A549 (cell line): ENCODE measurements at regions not wholly inside any gene's neighbourhood (a gene's known extent, or its start where the extent isn't known, plus 50 kb on each side); places are given as distances from the start of the nearest gene placed in this dataset.
"Not testable (repeated sequence)": the region's sequence is repeated elsewhere in the genome, so short reads cannot be mapped to it uniquely, and the experiment has no call there.

Experiments used
- ATAC-seq, 2 experiments: fragments of 200-7000 bp in 1 of 2; fragments of >200 bp in 1 of 2; cut with Nextera tagmentation in 1 of 2; cut with Tn5 transposase in 1 of 2; 3 replicates each; pipeline versions ENCODE4 v1.8.0 to v1.9.1; 2018 to 2020; ENCODE audit warnings: mild to moderate bottlenecking in 1 of 2, moderate library complexity in 1 of 2
- CTCF ChIA-PET: fragments of 300-600 bp; sonication (Branson Sonifier 250); formaldehyde crosslinking; extraction: SDS; loops from one replicate; lab custom pipeline; 2021; ENCODE audit warnings: antibody characterized with exemption, inconsistent platforms; lab: Yijun Ruan, JAX
- POLR2A ChIA-PET: fragments of 350-600 bp; formaldehyde crosslinking; extraction: SDS; loops from one replicate; lab custom pipeline; 2021; ENCODE audit warnings: antibody characterized with exemption, inconsistent platforms; lab: Yijun Ruan, JAX
- DNase-seq, 2 experiments: peaks; one replicate each; pipeline versions ENCODE4 v3.0.0 to v3.0.0-alpha.2; 2011 to 2016; ENCODE audit warnings: low read depth in 1 of 2, low spot score in 1 of 2
- FAIRE-seq: peaks from 2 replicates; lab custom pipeline; 2011; peaks lifted over from hg19 to GRCh38; lab: Jason Lieb, UNC
- H3K27ac ChIP-seq, 2 experiments: fragments of >200 bp; sonication (Bioruptor Twin); formaldehyde crosslinking; 3 replicates each; pipeline ENCODE4 v1.5.1; 2016 to 2017
- H3K4me1 ChIP-seq: fragments of >200 bp; sonication (Bioruptor Twin); formaldehyde crosslinking; 3 replicates; pipeline ENCODE4 v1.6.1; 2016
- H3K4me2 ChIP-seq: fragments of >200 bp; sonication (Bioruptor Twin); formaldehyde crosslinking; 3 replicates; pipeline ENCODE4 v1.6.1; 2016
- H3K4me3 ChIP-seq: fragments of >200 bp; sonication (Bioruptor Twin); formaldehyde crosslinking; 3 replicates; pipeline ENCODE4 v1.5.1; 2016
- H3K9me3 ChIP-seq: fragments of >200 bp; sonication (Bioruptor Twin); formaldehyde crosslinking; 3 replicates; pipeline ENCODE4 v1.6.1; 2016
- CBX8 ChIP-seq: fragments of 200-600 bp; sonication (generic); IDR thresholded peaks from 2 replicates; pipeline ENCODE4 v1.6.1; 2016
- CEBPB ChIP-seq, 2 experiments: fragments of >200 bp in 1 of 2; sonication (Bioruptor Twin) in 1 of 2; formaldehyde crosslinking in 1 of 2; IDR thresholded peaks; 2 replicates each; pipeline ENCODE4 v1.6.1; 2012 to 2016
- E2F6 ChIP-seq: IDR thresholded peaks from 2 replicates; pipeline ENCODE4 v1.6.1; 2012; ENCODE audit warnings: low read depth, borderline replicate concordance
- EHMT2 ChIP-seq: fragments of 200-600 bp; sonication (generic); IDR thresholded peaks from 2 replicates; pipeline ENCODE4 v1.6.1; 2016; ENCODE audit warnings: antibody characterized with exemption, low read depth, mild to moderate bottlenecking, moderate library complexity
- EP300 ChIP-seq, 2 experiments: fragments of >200 bp; sonication (Bioruptor Twin); formaldehyde crosslinking; IDR thresholded peaks; 2 replicates in 1 of 2; 3 replicates in 1 of 2; pipeline ENCODE4 v1.6.1; 2016 to 2017
- FOSL2 ChIP-seq, 2 experiments: fragments of 450-650 bp in 1 of 2; fragments of >200 bp in 1 of 2; sonication (Bioruptor Twin) in 1 of 2; formaldehyde crosslinking; IDR thresholded peaks; 2 replicates each; pipeline versions ENCODE4 v1.5.0 to v1.6.1; 2016 to 2020; ENCODE audit warnings: mild to moderate bottlenecking in 1 of 2, moderate library complexity in 1 of 2
- HEYL ChIP-seq: fragments of 250-450 bp; sonication (Bioruptor Pico); IDR thresholded peaks from 2 replicates; pipeline ENCODE4 v1.8.0; 2021; ENCODE audit warnings: mild to moderate bottlenecking, moderate library complexity
- HMGXB4 ChIP-seq: fragments of 250-450 bp; sonication (Bioruptor Pico); IDR thresholded peaks from 2 replicates; pipeline ENCODE4 v1.5.0; 2021; ENCODE audit warnings: mild to moderate bottlenecking, moderate library complexity, borderline replicate concordance
- HOXA7 ChIP-seq: fragments of 250-450 bp; sonication (Bioruptor Pico); IDR thresholded peaks from 2 replicates; pipeline ENCODE4 v1.5.0; 2020; ENCODE audit warnings: mild to moderate bottlenecking, moderate library complexity
- HOXB13 ChIP-seq: fragments of 250-450 bp; sonication (Bioruptor Pico); IDR thresholded peaks from 2 replicates; pipeline ENCODE4 v1.5.0; 2020; ENCODE audit warnings: low read depth, mild to moderate bottlenecking, moderate library complexity
- HOXB5 ChIP-seq: fragments of 250-450 bp; sonication (Bioruptor Pico); IDR thresholded peaks from 2 replicates; pipeline ENCODE4 v1.5.0; 2020; ENCODE audit warnings: mild to moderate bottlenecking, moderate library complexity
- KDM1A ChIP-seq: fragments of 200-600 bp; sonication (generic); IDR thresholded peaks from 2 replicates; pipeline ENCODE4 v1.6.1; 2016; ENCODE audit warnings: low read depth, mild to moderate bottlenecking
- KDM5A ChIP-seq: fragments of 200-600 bp; sonication (generic); IDR thresholded peaks from 2 replicates; pipeline ENCODE4 v1.6.1; 2016; ENCODE audit warnings: antibody characterized with exemption, mild to moderate bottlenecking
- MAFK ChIP-seq: fragments of 450-650 bp; IDR thresholded peaks from 2 replicates; pipeline ENCODE4 v1.6.1; 2014; ENCODE audit not compliant: partially characterized antibody
- NPAS2 ChIP-seq: fragments of 250-450 bp; sonication (Bioruptor Pico); IDR thresholded peaks from 2 replicates; pipeline ENCODE4 v1.8.0; 2022; ENCODE audit warnings: mild to moderate bottlenecking, moderate library complexity, borderline replicate concordance
- PHF8 ChIP-seq: fragments of 200-600 bp; sonication (generic); IDR thresholded peaks from 2 replicates; pipeline ENCODE4 v1.6.1; 2016; ENCODE audit warnings: low read depth, mild to moderate bottlenecking, antibody characterized with exemption, moderate library complexity, borderline replicate concordance
- RFX5 ChIP-seq: fragments of 450-650 bp; IDR thresholded peaks from 2 replicates; pipeline ENCODE4 v1.7.1; 2014; ENCODE audit warnings: antibody characterized with exemption, mild to moderate bottlenecking, moderate library complexity
- SMC3 ChIP-seq: fragments of >200 bp; sonication (Bioruptor Twin); formaldehyde crosslinking; IDR thresholded peaks from 3 replicates; pipeline ENCODE4 v1.6.1; 2018; ENCODE audit warnings: inconsistent platforms
- SREBF2 ChIP-seq: fragments of 450-650 bp; IDR thresholded peaks from 2 replicates; pipeline ENCODE4 v1.6.1; 2014; ENCODE audit warnings: mild to moderate bottlenecking, moderate library complexity
- ZNF302 ChIP-seq: fragments of 250-450 bp; sonication (Bioruptor Pico); IDR thresholded peaks from 2 replicates; pipeline ENCODE4 v1.9.0; 2021; ENCODE audit warnings: inconsistent platforms, mild to moderate bottlenecking, moderate library complexity
- WGBS: methylation state at CpG from one replicate; pipeline ENCODE4 v1.1.6; 2017; ENCODE audit errors: missing lambda C conversion rate; 5-methylcytosine and 5-hydroxymethylcytosine counted together

- H3K27ac ChIP-seq, POLR2A ChIA-PET, CTCF ChIA-PET, DNase-seq, H3K4me1 ChIP-seq, H3K4me3 ChIP-seq, H3K9me3 ChIP-seq, H3K4me2 ChIP-seq, ATAC-seq, FAIRE-seq: not testable (repeated sequence)
- WGBS = 64% methylated on average over 3 of the region's 3 CpGs
Observed at GRCh38 chr5:21315376-21315775, 1327.4 kb upstream of the CDH18 start.

- H3K4me3 ChIP-seq, H3K4me1 ChIP-seq, ATAC-seq, H3K4me2 ChIP-seq, FAIRE-seq, POLR2A ChIA-PET, H3K27ac ChIP-seq, CTCF ChIA-PET, H3K9me3 ChIP-seq, DNase-seq: not testable (repeated sequence)
Observed at GRCh38 chr5:21301205-21301604, 1313.2 kb upstream of the CDH18 start.

GRCh38 chr5:21274361-21274760 lies 1286.4 kb upstream of the CDH18 start:
- H3K4me1 ChIP-seq, H3K27ac ChIP-seq, H3K4me2 ChIP-seq, H3K4me3 ChIP-seq, CTCF ChIA-PET, DNase-seq, H3K9me3 ChIP-seq, ATAC-seq, POLR2A ChIA-PET, FAIRE-seq: not testable (repeated sequence)
- 18% methylated on average over 2 of the region's 2 CpGs for WGBS

- no peak for TF ChIP-seq EHMT2
- TF ChIP-seq PHF8 = no peak
- no peak for TF ChIP-seq EP300 (IDR thresholded peaks at IDR 0.05)
- TF ChIP-seq HEYL = no peak
- no peak for TF ChIP-seq CBX8
- no peak for TF ChIP-seq HOXB5 (CRISPR knock-in tag)
- TF ChIP-seq ZNF302 (CRISPR knock-in tag) = no peak
- no peak for TF ChIP-seq KDM1A
- TF ChIP-seq SMC3 = no peak
- no peak for TF ChIP-seq CEBPB (IDR thresholded peaks at IDR 0.05)
- TF ChIP-seq FOSL2 (IDR thresholded peaks at IDR 0.05) = no peak
- no peak for TF ChIP-seq FOSL2 (CRISPR knock-in tag; IDR thresholded peaks at IDR 0.05)
- TF ChIP-seq RFX5 = no peak
- no peak for TF ChIP-seq HOXB13 (CRISPR knock-in tag)
- H3K4me3 ChIP-seq = no peak overlapping the region
- H3K27ac ChIP-seq = no peak overlapping the region
- no peaks in the 10 kb centered on the region for H3K9me3 ChIP-seq
- ATAC-seq (no peak), FAIRE-seq (no peak), DNase-seq (no peak)
- WGBS = 18% methylated on average over 2 of the region's 2 CpGs
- POLR2A ChIA-PET = no interaction called here
- H3K4me2 ChIP-seq = no peak overlapping the region
- no peaks in the 10 kb centered on the region for H3K4me1 ChIP-seq
- CTCF ChIA-PET = no interaction called here
Observed at GRCh38 chr5:21263361-21263760, 1275.4 kb upstream of the CDH18 start.

- Histone ChIP-seq H3K27ac (no peak overlapping the region), H3K4me2 (no peak overlapping the region), H3K4me3 (no peak overlapping the region), H3K9me3 (no peaks in the 10 kb centered on the region), H3K4me1 (no peaks in the 10 kb centered on the region)
- CTCF ChIA-PET = no interaction called here
- ATAC-seq = no peak
- POLR2A ChIA-PET = no interaction called here
- 22% methylated on average over 3 of the region's 3 CpGs for WGBS
- FAIRE-seq = no peak
- TF ChIP-seq NPAS2 (CRISPR knock-in tag) (no peak), SREBF2 (no peak), KDM5A (no peak), MAFK (peak; percentile 6), FOSL2 (IDR thresholded peaks at IDR 0.05) (no peak), FOSL2 (CRISPR knock-in tag; IDR thresholded peaks at IDR 0.05) (no peak), HMGXB4 (CRISPR knock-in tag) (no peak), HOXA7 (no peak), E2F6 (no peak)
- no peak for DNase-seq
Observed at GRCh38 chr5:21254161-21254560, 1266.2 kb upstream of the CDH18 start.
